Fibroblast of the aortic adventitia (primary cell): ENCODE measurements at regions not wholly inside any gene's neighbourhood (a gene's known extent, or its start where the extent isn't known, plus 50 kb on each side); places are given as distances from the start of the nearest gene placed in this dataset.

ENCODE experiments used
- DNase-seq: peaks from one replicate; pipeline ENCODE4 v3.0.0-alpha.2; 2010; ENCODE audit warnings: low read depth
- H3K4me3 ChIP-seq: 2 replicates; pipeline ENCODE4 v1.5.1; 2011; ENCODE audit warnings: low read depth, mild to moderate bottlenecking, control low read depth, low read length, moderate library complexity
- CTCF ChIP-seq: IDR thresholded peaks from 2 replicates; pipeline ENCODE4 v1.5.1; 2011; ENCODE audit warnings: mild to moderate bottlenecking, low read length, control low read depth, inconsistent platforms; ENCODE audit not compliant: insufficient read depth

- DNase-seq = no peak
- no peak overlapping the region for H3K4me3 ChIP-seq
- TF ChIP-seq CTCF = no peak
These were observed 365.0 kb upstream of the RASGEF1B start for GRCh38 chr4:81836716-81837115.

- TF ChIP-seq CTCF = no peak
- DNase-seq = no peak
- H3K4me3 ChIP-seq = no peak overlapping the region
These were observed 361.9 kb upstream of the RASGEF1B start for GRCh38 chr4:81833576-81833975.

GRCh38 chr4:81828991-81829390, 357.3 kb upstream of the RASGEF1B start:
- H3K4me3 ChIP-seq = no peak overlapping the region
- no peak for TF ChIP-seq CTCF
- no peak for DNase-seq

- no peak for TF ChIP-seq CTCF
- H3K4me3 ChIP-seq = no peak overlapping the region
- no peak for DNase-seq
These were observed 356.0 kb upstream of the RASGEF1B start for GRCh38 chr4:81827577-81828202.

- TF ChIP-seq CTCF = no peak
- H3K4me3 ChIP-seq = no peak overlapping the region
- DNase-seq = no peak
These were observed 355.2 kb upstream of the RASGEF1B start for GRCh38 chr4:81826817-81827424.

GRCh38 chr4:81826335-81826734, 354.6 kb upstream of the RASGEF1B start:
- TF ChIP-seq CTCF = no peak
- H3K4me3 ChIP-seq = no peak overlapping the region
- no peak for DNase-seq

- TF ChIP-seq CTCF = no peak
- H3K4me3 ChIP-seq = no peak overlapping the region
- DNase-seq = no peak
These were observed 346.7 kb upstream of the RASGEF1B start for GRCh38 chr4:81818385-81818920.
